Spleen (tissue), 11 donors: ENCODE measurements at regions not wholly inside any gene's neighbourhood (a gene's known extent, or its start where the extent isn't known, plus 50 kb on each side); places are given as distances from the start of the nearest gene placed in this dataset.

Experiments
- DNase-seq: peaks from one replicate; pipeline ENCODE4 v3.0.0-alpha.2; 2020
- H3K27ac ChIP-seq, 8 donors: fragments of 200-600 bp; sonication (generic) in 7 of 8; 1 replicate in 4 of 8; 2 replicates in 4 of 8; pipeline versions ENCODE4 v1.5.0 to v1.8.0; 2016 to 2021; ENCODE audit warnings: inconsistent platforms in 4 of 8, mild to moderate bottlenecking in 4 of 8, moderate library complexity in 1 of 8
- H3K27me3 ChIP-seq, 7 donors: fragments of 200-600 bp; sonication (generic) in 6 of 7; replicated peaks in 1 of 7; 1 replicate in 4 of 7; 2 replicates in 3 of 7; pipeline versions ENCODE4 v1.5.0 to v1.8.0; 2016 to 2021; ENCODE audit warnings: inconsistent platforms in 3 of 7, mild to moderate bottlenecking in 1 of 7
- H3K36me3 ChIP-seq, 6 donors: fragments of 200-600 bp; sonication (generic) in 5 of 6; 1 replicate in 4 of 6; 2 replicates in 2 of 6; pipeline versions ENCODE4 v1.5.0 to v1.8.0; 2016 to 2021; ENCODE audit warnings: inconsistent platforms in 2 of 6
- H3K4me1 ChIP-seq, 6 donors: fragments of 200-600 bp; sonication (generic) in 5 of 6; 1 replicate in 3 of 6; 2 replicates in 3 of 6; pipeline versions ENCODE4 v1.5.0 to v1.8.0; 2016 to 2021; ENCODE audit warnings: inconsistent platforms in 3 of 6
- H3K4me3 ChIP-seq, 8 donors: fragments of 200-600 bp; sonication (generic) in 7 of 8; 1 replicate in 4 of 8; 2 replicates in 4 of 8; pipeline versions ENCODE4 v1.5.0 to v1.8.0; 2016 to 2021; ENCODE audit warnings: inconsistent platforms in 4 of 8, mild to moderate bottlenecking in 4 of 8, moderate library complexity in 2 of 8
- H3K9me3 ChIP-seq, 8 donors: fragments of 200-600 bp; sonication (generic) in 7 of 8; 1 replicate in 4 of 8; 2 replicates in 4 of 8; pipeline versions ENCODE4 v1.5.0 to v1.8.0; 2016 to 2021; ENCODE audit warnings: inconsistent platforms in 4 of 8
- CTCF ChIP-seq, 11 experiments: fragments of 200-600 bp in 7 of 11; fragments of 450-650 bp in 4 of 11; sonication (generic) in 4 of 11; IDR thresholded peaks in 8 of 11; conservative IDR thresholded peaks in 3 of 11; 1 replicate in 7 of 11; 2 replicates in 4 of 11; pipeline versions ENCODE4 v1.4.0 to v1.8.0; 2016 to 2021; ENCODE audit warnings: antibody characterized with exemption in 11 of 11, inconsistent platforms in 4 of 11, mild to moderate bottlenecking in 1 of 11
- POLR2A ChIP-seq, 3 donors: fragments of 450-650 bp; IDR thresholded peaks; one replicate each; pipeline ENCODE4 v1.5.1; 2017; ENCODE audit warnings: antibody characterized with exemption in 3 of 3, mild to moderate bottlenecking in 1 of 3
- POLR2AphosphoS5 ChIP-seq, 3 donors: sonication (generic); formaldehyde crosslinking; IDR thresholded peaks; one replicate each; pipeline ENCODE4 v1.5.1; 2017; ENCODE audit warnings: antibody characterized with exemption in 3 of 3
- WGBS, 5 donors: extraction: QIAGEN DNeasy Blood & Tissue Kit in 3 of 5; methylation state at CpG; one replicate each; pipeline versions ENCODE4 v1.1.5 to v1.1.7; 2013 to 2018; 5-methylcytosine and 5-hydroxymethylcytosine counted together
- intact Hi-C: fragments of 100-400 bp; cut with DNase I; formaldehyde crosslinking; loops from one replicate; pipeline ENCODE4 v1.15.0; 2023; ENCODE audit warnings: low total_unique reads
- donor health status: healthy with polysubstance abuse.
- donor health status: DM: no; HTN: no; CAD: no; lungs with moderate emphysema.
- donor health status: DM: no; HTN: no; CAD: no.
- donor health status: Bipolar disorder and iron deficiency.
- donor health status: healthy.
- donor health status: DM: no; HTN: no; CAD: no.
- donor health status: DM: yes; HTN: yes; CAD: no.

- Histone ChIP-seq H3K4me1 (no peaks in the 10 kb centered on the region), H3K36me3 (no peaks in the 10 kb centered on the region), H3K9me3 (peaks cover 0 to 19% (median 5%) of the 10 kb centered on the region in 8 donors), H3K27ac (no peak overlapping the region), H3K4me3 (no peak overlapping the region), H3K27me3 (no peaks in the 10 kb centered on the region)
- WGBS, 5 donors: 66 to 74% (median 72%) methylated on average over 4 to 5 of the region's 5 CpGs
- TF ChIP-seq POLR2AphosphoS5 (IDR thresholded peaks at IDR 0.05) (no peak), POLR2A (IDR thresholded peaks at IDR 0.05) (no peak), CTCF (IDR thresholded peaks at IDR 0.05 in 8 of 11, conservative IDR thresholded peaks at IDR 0.05 in 3 of 11) (no peak)
- intact Hi-C loops: no loop called here
- no peak for DNase-seq
Measured at GRCh38 chr10:81082621-81083376, 545.1 kb downstream of the SH2D4B start.

- Histone ChIP-seq H3K9me3 (peaks cover 0 to 5% (median 0%) of the 10 kb centered on the region in 8 donors), H3K27me3 (no peaks in the 10 kb centered on the region), H3K4me1 (no peaks in the 10 kb centered on the region), H3K4me3 (no peak overlapping the region), H3K36me3 (no peaks in the 10 kb centered on the region), H3K27ac (no peak overlapping the region)
- intact Hi-C loops: no loop called here
- WGBS, 5 donors: 74 to 91% (median 86%) methylated on average over 6 of the region's 6 CpGs
- no peak for DNase-seq
- TF ChIP-seq CTCF (IDR thresholded peaks at IDR 0.05 in 8 of 11, conservative IDR thresholded peaks at IDR 0.05 in 3 of 11) (no peak), POLR2A (IDR thresholded peaks at IDR 0.05) (no peak), POLR2AphosphoS5 (IDR thresholded peaks at IDR 0.05) (no peak)
Measured at GRCh38 chr10:81093056-81093455, 555.4 kb downstream of the SH2D4B start.

- no peak overlapping the region for H3K4me3 ChIP-seq
- no peak for DNase-seq
- peaks cover 0 to 5% (median 0%) of the 10 kb centered on the region in 8 donors for H3K9me3 ChIP-seq
- no peaks in the 10 kb centered on the region for H3K4me1 ChIP-seq
- no peak for TF ChIP-seq CTCF (IDR thresholded peaks at IDR 0.05 in 8 of 11, conservative IDR thresholded peaks at IDR 0.05 in 3 of 11)
- no peak for TF ChIP-seq POLR2AphosphoS5 (IDR thresholded peaks at IDR 0.05)
- no peak for TF ChIP-seq POLR2A (IDR thresholded peaks at IDR 0.05)
- intact Hi-C loops: no loop called here
- 87 to 94% (median 93%) methylated on average over 2 of the region's 2 CpGs for whole genome bisulfite sequencing, 5 donors
- H3K27ac ChIP-seq: no peak overlapping the region
- no peaks in the 10 kb centered on the region for H3K36me3 ChIP-seq
- no peaks in the 10 kb centered on the region for H3K27me3 ChIP-seq
Measured at GRCh38 chr10:81095238-81095637, 557.5 kb downstream of the SH2D4B start.

GRCh38 chr10:81096558-81096957 lies 558.9 kb downstream of the SH2D4B start:
- Histone ChIP-seq H3K4me1 (no peaks in the 10 kb centered on the region), H3K9me3 (peaks cover 0 to 5% (median 0%) of the 10 kb centered on the region in 8 donors), H3K4me3 (no peak overlapping the region), H3K27me3 (no peaks in the 10 kb centered on the region), H3K36me3 (no peaks in the 10 kb centered on the region), H3K27ac (no peak overlapping the region)
- intact Hi-C loops: no loop called here
- no peak for TF ChIP-seq POLR2A (IDR thresholded peaks at IDR 0.05)
- no peak for TF ChIP-seq POLR2AphosphoS5 (IDR thresholded peaks at IDR 0.05)
- no peak for TF ChIP-seq CTCF (IDR thresholded peaks at IDR 0.05 in 8 of 11, conservative IDR thresholded peaks at IDR 0.05 in 3 of 11)
- 68 to 93% (median 81%) methylated on average over 1 of the region's 1 CpG for WGBS, 5 donors
- no peak for DNase-seq
